ENCODE measurements at regions not wholly inside any gene's neighbourhood (a gene's known extent, or its start where the extent isn't known, plus 50 kb on each side); places are given as distances from the start of the nearest gene placed in this dataset.

- Mint-ChIP-seq H3K36me3 (ENCODE audit: low read depth) (no peaks in the 10 kb centered on the region), H3K27me3 (no peaks in the 10 kb centered on the region), H3K9me3 (no peaks in the 10 kb centered on the region), H3K27ac (no peak overlapping the region), H3K4me1 (no peaks in the 10 kb centered on the region), H3K4me3 (no peak overlapping the region)
- ATAC-seq (no peak), DNase-seq (no peak)
Observed at GRCh38 chr5:3825531-3826451, 230.2 kb downstream of the IRX1 start.

GRCh38 chr5:3827624-3828023 is 232.0 kb downstream of the IRX1 start:
- H3K36me3 Mint-ChIP-seq (ENCODE audit: low read depth): no peaks in the 10 kb centered on the region
- DNase-seq (no peak), ATAC-seq (no peak)
- no peaks in the 10 kb centered on the region for H3K9me3 Mint-ChIP-seq
- no peaks in the 10 kb centered on the region for H3K27me3 Mint-ChIP-seq
- no peak overlapping the region for H3K27ac Mint-ChIP-seq
- no peak overlapping the region for H3K4me3 Mint-ChIP-seq
- no peaks in the 10 kb centered on the region for H3K4me1 Mint-ChIP-seq

- H3K4me1 Mint-ChIP-seq: no peaks in the 10 kb centered on the region
- no peak overlapping the region for H3K4me3 Mint-ChIP-seq
- H3K36me3 Mint-ChIP-seq (ENCODE audit: low read depth): no peaks in the 10 kb centered on the region
- ATAC-seq (no peak), DNase-seq (no peak)
- no peak overlapping the region for H3K27ac Mint-ChIP-seq
- H3K9me3 Mint-ChIP-seq: no peaks in the 10 kb centered on the region
- no peaks in the 10 kb centered on the region for H3K27me3 Mint-ChIP-seq
Observed at GRCh38 chr5:3828761-3829160, 233.1 kb downstream of the IRX1 start.

- DNase-seq: no peak
- H3K27me3 Mint-ChIP-seq: no peaks in the 10 kb centered on the region
- H3K27ac Mint-ChIP-seq: no peak overlapping the region
- no peaks in the 10 kb centered on the region for H3K9me3 Mint-ChIP-seq
- no peak overlapping the region for H3K4me3 Mint-ChIP-seq
- H3K4me1 Mint-ChIP-seq: no peaks in the 10 kb centered on the region
- no peak for ATAC-seq
- no peaks in the 10 kb centered on the region for H3K36me3 Mint-ChIP-seq (ENCODE audit: low read depth)
Observed at GRCh38 chr5:3833566-3833965, 237.9 kb downstream of the IRX1 start.

- no peaks in the 10 kb centered on the region for H3K36me3 Mint-ChIP-seq (ENCODE audit: low read depth)
- no peaks in the 10 kb centered on the region for H3K27me3 Mint-ChIP-seq
- H3K4me1 Mint-ChIP-seq: no peaks in the 10 kb centered on the region
- no peak overlapping the region for H3K4me3 Mint-ChIP-seq
- no peak for ATAC-seq
- no peak for DNase-seq
- no peaks in the 10 kb centered on the region for H3K9me3 Mint-ChIP-seq
- H3K27ac Mint-ChIP-seq: no peak overlapping the region
Observed at GRCh38 chr5:3835811-3836210, 240.2 kb downstream of the IRX1 start.

- Mint-ChIP-seq H3K9me3 (no peaks in the 10 kb centered on the region), H3K4me3 (no peak overlapping the region), H3K27me3 (no peaks in the 10 kb centered on the region), H3K36me3 (ENCODE audit: low read depth) (no peaks in the 10 kb centered on the region), H3K4me1 (no peaks in the 10 kb centered on the region), H3K27ac (no peak overlapping the region)
- ATAC-seq (no peak), DNase-seq (no peak)
Observed at GRCh38 chr5:3836528-3836927, 240.9 kb downstream of the IRX1 start.

- Mint-ChIP-seq H3K27ac (no peak overlapping the region), H3K4me3 (no peak overlapping the region), H3K27me3 (no peaks in the 10 kb centered on the region), H3K4me1 (no peaks in the 10 kb centered on the region), H3K9me3 (no peaks in the 10 kb centered on the region), H3K36me3 (ENCODE audit: low read depth) (no peaks in the 10 kb centered on the region)
- no peak for DNase-seq
- ATAC-seq: no peak
Observed at GRCh38 chr5:3837506-3837905, 241.9 kb downstream of the IRX1 start.

- Mint-ChIP-seq H3K9me3 (no peaks in the 10 kb centered on the region), H3K27me3 (no peaks in the 10 kb centered on the region), H3K4me1 (no peaks in the 10 kb centered on the region), H3K27ac (no peak overlapping the region), H3K4me3 (no peak overlapping the region), H3K36me3 (ENCODE audit: low read depth) (no peaks in the 10 kb centered on the region)
- no peak for DNase-seq
- ATAC-seq: no peak
Observed at GRCh38 chr5:3839151-3839550, 243.5 kb downstream of the IRX1 start.

GRCh38 chr5:3842591-3842990 is 247.0 kb downstream of the IRX1 start:
- Mint-ChIP-seq H3K27ac (no peak overlapping the region), H3K9me3 (peaks cover 4% of the 10 kb centered on the region), H3K4me3 (no peak overlapping the region), H3K36me3 (ENCODE audit: low read depth) (no peaks in the 10 kb centered on the region), H3K27me3 (no peaks in the 10 kb centered on the region), H3K4me1 (no peaks in the 10 kb centered on the region)
- ATAC-seq: no peak
- no peak for DNase-seq

- H3K27ac Mint-ChIP-seq: no peak overlapping the region
- ATAC-seq (no peak), DNase-seq (no peak)
- H3K27me3 Mint-ChIP-seq: no peaks in the 10 kb centered on the region
- H3K4me3 Mint-ChIP-seq: no peak overlapping the region
- no peaks in the 10 kb centered on the region for H3K4me1 Mint-ChIP-seq
- no peaks in the 10 kb centered on the region for H3K36me3 Mint-ChIP-seq (ENCODE audit: low read depth)
- peaks cover 4% of the 10 kb centered on the region for H3K9me3 Mint-ChIP-seq
Observed at GRCh38 chr5:3843706-3844105, 248.1 kb downstream of the IRX1 start.

GRCh38 chr5:3844266-3844665 is 248.6 kb downstream of the IRX1 start:
- DNase-seq (no peak), ATAC-seq (no peak)
- Mint-ChIP-seq H3K4me1 (no peaks in the 10 kb centered on the region), H3K27me3 (no peaks in the 10 kb centered on the region), H3K27ac (no peak overlapping the region), H3K9me3 (peaks cover 4% of the 10 kb centered on the region), H3K36me3 (ENCODE audit: low read depth) (no peaks in the 10 kb centered on the region), H3K4me3 (no peak overlapping the region)

- DNase-seq: no peak
- no peak overlapping the region for H3K27ac Mint-ChIP-seq
- peaks cover 4% of the 10 kb centered on the region for H3K9me3 Mint-ChIP-seq
- H3K4me1 Mint-ChIP-seq: no peaks in the 10 kb centered on the region
- no peaks in the 10 kb centered on the region for H3K27me3 Mint-ChIP-seq
- no peaks in the 10 kb centered on the region for H3K36me3 Mint-ChIP-seq (ENCODE audit: low read depth)
- no peak for ATAC-seq
- H3K4me3 Mint-ChIP-seq: no peak overlapping the region
Observed at GRCh38 chr5:3845230-3845629, 249.6 kb downstream of the IRX1 start.

- Mint-ChIP-seq H3K27me3 (no peaks in the 10 kb centered on the region), H3K36me3 (ENCODE audit: low read depth) (no peaks in the 10 kb centered on the region), H3K4me1 (no peaks in the 10 kb centered on the region), H3K27ac (no peak overlapping the region), H3K9me3 (no peaks in the 10 kb centered on the region), H3K4me3 (no peak overlapping the region)
- no peak for ATAC-seq
- no peak for DNase-seq
Observed at GRCh38 chr5:3852161-3852916, 256.7 kb downstream of the IRX1 start.

- no peak for ATAC-seq
- H3K4me1 Mint-ChIP-seq: no peaks in the 10 kb centered on the region
- no peaks in the 10 kb centered on the region for H3K36me3 Mint-ChIP-seq (ENCODE audit: low read depth)
- no peak overlapping the region for H3K4me3 Mint-ChIP-seq
- DNase-seq: no peak
- no peak overlapping the region for H3K27ac Mint-ChIP-seq
- no peaks in the 10 kb centered on the region for H3K9me3 Mint-ChIP-seq
- H3K27me3 Mint-ChIP-seq: no peaks in the 10 kb centered on the region
Observed at GRCh38 chr5:3853362-3853761, 257.7 kb downstream of the IRX1 start.

- Mint-ChIP-seq H3K27me3 (no peaks in the 10 kb centered on the region), H3K4me1 (no peaks in the 10 kb centered on the region), H3K27ac (no peak overlapping the region), H3K4me3 (no peak overlapping the region), H3K9me3 (no peaks in the 10 kb centered on the region), H3K36me3 (ENCODE audit: low read depth) (no peaks in the 10 kb centered on the region)
- ATAC-seq (no peak), DNase-seq (no peak)
Observed at GRCh38 chr5:3854188-3854821, 258.7 kb downstream of the IRX1 start.

Data from activated naive CD8-positive, alpha-beta T cell treated with anti-CD3 and anti-CD28 coated beads, Interleukin-2, amount 50 U/mL, for 24 hours (primary cell).